GM18505 (cell line): ENCODE measurements at regions not wholly inside any gene's neighbourhood (a gene's known extent, or its start where the extent isn't known, plus 50 kb on each side); places are given as distances from the start of the nearest gene placed in this dataset.

Experiments
- ATAC-seq: cut with Tn5 transposase; IDR thresholded peaks from one replicate; pipeline ENCODE4 v1.9.1; 2021; ENCODE audit not compliant: unreplicated experiment
- POLR2A ChIP-seq: IDR thresholded peaks from 4 replicates; pipeline ENCODE4 v1.6.1; 2011; ENCODE audit warnings: borderline replicate concordance; ENCODE audit not compliant: insufficient read depth, insufficient read length; ENCODE audit errors: extremely low read depth

DNA sequence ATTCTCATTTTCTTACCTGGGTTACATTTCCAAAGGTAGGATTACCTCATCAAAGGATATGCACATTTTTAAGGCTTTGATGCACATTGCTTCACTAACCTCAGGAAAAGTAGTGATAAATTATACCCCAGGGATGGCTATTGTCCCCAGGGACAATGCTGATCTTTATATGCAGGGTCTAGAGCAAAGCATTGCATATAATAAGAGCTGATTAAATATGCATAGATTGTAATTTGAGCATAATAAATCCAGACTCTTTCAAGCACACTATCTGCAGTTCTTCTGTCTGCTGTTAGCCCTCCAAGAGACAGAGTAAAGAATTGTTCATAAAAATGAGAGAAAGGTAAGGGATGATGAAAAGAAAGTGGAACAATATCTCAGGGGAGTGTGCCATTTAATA, 57.3 kb upstream of the SYT13 start:
- no peak for TF ChIP-seq POLR2A
- no peak for ATAC-seq

- no peak for TF ChIP-seq POLR2A
- ATAC-seq: no peak
Observed at GRCh38 chr11:45341372-45341771, 55.2 kb upstream of the SYT13 start.

- ATAC-seq: peak; percentile 95
- TF ChIP-seq POLR2A: no peak
Observed at GRCh38 chr11:45339729-45340519, 53.8 kb upstream of the SYT13 start.

DNA sequence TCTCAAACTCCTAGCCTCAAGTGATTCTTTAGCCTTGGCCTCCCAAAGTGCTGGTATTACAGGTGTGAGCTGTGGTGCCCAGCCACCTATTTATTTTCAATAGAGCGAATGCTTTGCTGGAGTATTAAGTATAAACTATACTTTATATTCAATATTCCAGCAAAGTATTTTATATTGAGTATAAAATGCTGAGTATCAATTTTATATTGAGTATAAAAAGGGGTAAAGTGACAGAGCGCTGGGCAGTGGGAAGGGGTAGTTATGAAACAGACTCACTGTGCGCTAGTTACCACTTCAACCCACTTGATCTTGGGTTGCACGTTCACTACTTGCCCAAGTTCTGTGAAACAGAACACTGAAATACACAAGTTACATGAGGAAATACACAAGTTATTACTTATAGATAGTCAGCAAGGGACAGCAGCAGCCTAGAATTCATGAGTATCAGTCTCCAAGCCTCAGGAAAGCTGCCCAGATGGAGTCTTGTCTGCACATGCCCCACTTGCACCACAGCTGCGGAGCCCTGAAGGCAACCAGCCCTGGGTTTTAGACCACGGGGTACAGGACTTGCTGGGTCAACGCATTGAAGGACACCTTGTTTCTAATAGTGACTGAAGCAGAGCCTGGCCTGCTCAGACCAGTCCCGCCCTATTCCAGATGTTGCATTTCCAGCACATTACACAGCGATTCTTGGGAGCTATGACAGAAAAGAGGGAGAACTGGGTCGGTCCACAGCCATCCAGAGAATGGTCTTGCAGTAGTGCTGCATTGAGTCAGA, 51.6 kb upstream of the SYT13 start:
- no peak for ATAC-seq
- no peak for TF ChIP-seq POLR2A

DNA sequence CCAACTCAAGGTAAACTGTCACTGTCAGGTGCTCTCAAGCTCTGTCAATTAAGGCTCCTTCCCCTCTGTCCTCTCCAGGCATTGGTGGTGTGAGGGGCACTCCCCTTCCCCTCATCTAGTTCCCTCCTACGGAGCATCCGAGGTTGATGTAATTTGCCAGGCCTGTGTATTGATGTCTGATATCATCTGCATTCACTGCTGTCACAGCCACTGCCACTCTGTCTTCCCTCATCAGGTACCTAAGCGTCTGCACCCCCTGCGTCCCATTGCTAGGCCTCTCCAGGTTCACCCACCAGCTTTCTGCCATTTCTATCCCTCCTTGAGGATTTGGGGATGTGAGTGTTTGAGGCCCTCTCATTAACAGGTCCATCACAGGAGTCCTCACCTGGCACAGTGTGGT, 50.0 kb upstream of the SYT13 start:
- ATAC-seq: no peak
- no peak for TF ChIP-seq POLR2A
